GM23248 (cell line): ENCODE measurements at regions not wholly inside any gene's neighbourhood (a gene's known extent, or its start where the extent isn't known, plus 50 kb on each side); places are given as distances from the start of the nearest gene placed in this dataset.

Source experiments
- DNase-seq: peaks from one replicate; pipeline ENCODE4 v3.0.0-alpha.2; 2015
- H2AFZ ChIP-seq: fragments of 200-600 bp; sonication (generic); 2 replicates; pipeline ENCODE4 v1.6.1; 2016; ENCODE audit warnings: antibody characterized with exemption
- H3F3A ChIP-seq: fragments of 200-600 bp; sonication (generic); 2 replicates; pipeline ENCODE4 v1.6.1; 2016; ENCODE audit warnings: mild to moderate bottlenecking, antibody characterized with exemption, mixed run types; ENCODE audit not compliant: insufficient read depth
- H3K27ac ChIP-seq: fragments of 200-600 bp; sonication (generic); 2 replicates; pipeline ENCODE4 v1.5.1; 2016; ENCODE audit warnings: mild to moderate bottlenecking
- H3K27me3 ChIP-seq: fragments of 200-600 bp; sonication (generic); replicated peaks from 2 replicates; pipeline ENCODE4 v1.6.1; 2016; ENCODE audit warnings: mild to moderate bottlenecking; ENCODE audit not compliant: insufficient read depth
- H3K36me3 ChIP-seq: fragments of 200-600 bp; sonication (generic); 2 replicates; pipeline ENCODE4 v1.6.1; 2016; ENCODE audit warnings: low read depth, mild to moderate bottlenecking
- H3K4me1 ChIP-seq: fragments of 200-600 bp; sonication (generic); 2 replicates; pipeline ENCODE4 v1.6.1; 2016; ENCODE audit warnings: mild to moderate bottlenecking; ENCODE audit not compliant: insufficient read depth
- H3K4me2 ChIP-seq: fragments of 200-600 bp; sonication (generic); one replicate; pipeline ENCODE4 v1.6.1; 2016; ENCODE audit warnings: mild to moderate bottlenecking; ENCODE audit not compliant: unreplicated experiment
- H3K4me3 ChIP-seq: fragments of 200-600 bp; sonication (generic); 2 replicates; pipeline ENCODE4 v1.5.1; 2016; ENCODE audit warnings: mild to moderate bottlenecking
- H3K79me2 ChIP-seq: fragments of 200-600 bp; sonication (generic); 2 replicates; pipeline ENCODE4 v1.6.1; 2016; ENCODE audit warnings: mild to moderate bottlenecking; ENCODE audit not compliant: insufficient read depth
- H3K9ac ChIP-seq: fragments of 200-600 bp; sonication (generic); 2 replicates; pipeline ENCODE4 v1.6.1; 2016; ENCODE audit warnings: mild to moderate bottlenecking
- H3K9me2 ChIP-seq: fragments of 200-600 bp; sonication (generic); 2 replicates; pipeline ENCODE4 v1.6.1; 2016; ENCODE audit warnings: mixed run types, mild to moderate bottlenecking, moderate library complexity; ENCODE audit not compliant: insufficient read depth
- H3K9me3 ChIP-seq: fragments of 200-600 bp; sonication (generic); one replicate; pipeline ENCODE4 v1.6.1; 2017; ENCODE audit warnings: low read depth
- H4K20me1 ChIP-seq: fragments of 200-600 bp; sonication (generic); 2 replicates; pipeline ENCODE4 v1.6.0; 2016; ENCODE audit not compliant: insufficient read depth
- EZH2 ChIP-seq: fragments of 200-600 bp; sonication (generic); IDR thresholded peaks from 2 replicates; pipeline ENCODE4 v1.6.1; 2018; ENCODE audit warnings: antibody characterized with exemption, mild to moderate bottlenecking; ENCODE audit not compliant: insufficient read depth, poor library complexity, severe bottlenecking
- EZH2phosphoT487 ChIP-seq: fragments of 200-600 bp; sonication (generic); IDR thresholded peaks from 2 replicates; pipeline ENCODE4 v1.6.1; 2018; ENCODE audit warnings: antibody characterized with exemption, moderate library complexity, mild to moderate bottlenecking, low read depth; ENCODE audit not compliant: insufficient read depth
- WGBS, 2 experiments: methylation state at CpG; one replicate each; pipeline ENCODE4 v1.1.6; 2015 to 2017; ENCODE audit warnings: low lambda C conversion rate in 2 of 2, low coverage in 1 of 2; ENCODE audit errors: missing lambda C conversion rate in 2 of 2; 5-methylcytosine and 5-hydroxymethylcytosine counted together
- in situ Hi-C: fragments of 300-500 bp; cut with MboI; formaldehyde crosslinking; loops from 2 replicates; pipeline ENCODE4 v1.15.0; 2020

GRCh38 chr1:173426057-173426456, 51.1 kb upstream of the PRDX6 start:
- no peaks in the 10 kb centered on the region for H3K9me3 ChIP-seq
- H3K9ac ChIP-seq = no peak overlapping the region
- H3K4me2 ChIP-seq = no peak overlapping the region
- no peaks in the 10 kb centered on the region for H4K20me1 ChIP-seq
- H3K27me3 ChIP-seq = no peaks in the 10 kb centered on the region
- H3K27ac ChIP-seq = no peak overlapping the region
- H3K79me2 ChIP-seq = no peaks in the 10 kb centered on the region
- H3K4me1 ChIP-seq = peaks cover 32% of the 10 kb centered on the region
- no peaks in the 10 kb centered on the region for H3K9me2 ChIP-seq
- peaks cover 26% of the 10 kb centered on the region for H3F3A ChIP-seq
- TF ChIP-seq EZH2phosphoT487 (no peak), EZH2 (no peak)
- in situ Hi-C loops = no loop called here
- H3K36me3 ChIP-seq = no peaks in the 10 kb centered on the region
- H2AFZ ChIP-seq = no peak overlapping the region
- no peak for DNase-seq
- no peak overlapping the region for H3K4me3 ChIP-seq
- whole genome bisulfite sequencing, 2 experiments = 80 to 81% methylated on average over 5 of the region's 5 CpGs

- H4K20me1 ChIP-seq = no peaks in the 10 kb centered on the region
- 75 to 77% methylated on average over 9 of the region's 9 CpGs for WGBS, 2 experiments
- H3K9me3 ChIP-seq = no peaks in the 10 kb centered on the region
- H3K27me3 ChIP-seq = no peaks in the 10 kb centered on the region
- in situ Hi-C loops = no loop called here
- no peak for TF ChIP-seq EZH2
- TF ChIP-seq EZH2phosphoT487 = no peak
- H3K4me1 ChIP-seq = peaks cover 32% of the 10 kb centered on the region
- H3F3A ChIP-seq = peaks cover 31% of the 10 kb centered on the region
- no peak overlapping the region for H3K27ac ChIP-seq
- no peaks in the 10 kb centered on the region for H3K36me3 ChIP-seq
- H3K9me2 ChIP-seq = no peaks in the 10 kb centered on the region
- no peak overlapping the region for H2AFZ ChIP-seq
- no peaks in the 10 kb centered on the region for H3K79me2 ChIP-seq
- H3K4me2 ChIP-seq = no peak overlapping the region
- no peak for DNase-seq
- H3K9ac ChIP-seq = no peak overlapping the region
- no peak overlapping the region for H3K4me3 ChIP-seq
These were observed 49.7 kb upstream of the PRDX6 start for GRCh38 chr1:173427146-173428054.
